Activated CD4-positive, alpha-beta T cell treated with anti-CD3 and anti-CD28 coated beads, Interleukin-10, Interleukin-2, amounts not matched to agents 100 ng/mL and 50 ng/mL, durations not matched to agents 16 hours and 8 hours (primary cell): ENCODE measurements at regions not wholly inside any gene's neighbourhood (a gene's known extent, or its start where the extent isn't known, plus 50 kb on each side); places are given as distances from the start of the nearest gene placed in this dataset.

Source experiments
- DNase-seq: peaks from one replicate; pipeline ENCODE4 v3.0.0-alpha.2; 2020

- DNase-seq, result no peak
These were observed 425.3 kb downstream of the SPRY1 start for GRCh38 chr4:123821861-123822260.

GRCh38 chr4:123822353-123822752 is 425.8 kb downstream of the SPRY1 start:
- DNase-seq, result no peak

GRCh38 chr4:123823244-123823643 is 426.6 kb downstream of the SPRY1 start:
- no peak for DNase-seq

DNA sequence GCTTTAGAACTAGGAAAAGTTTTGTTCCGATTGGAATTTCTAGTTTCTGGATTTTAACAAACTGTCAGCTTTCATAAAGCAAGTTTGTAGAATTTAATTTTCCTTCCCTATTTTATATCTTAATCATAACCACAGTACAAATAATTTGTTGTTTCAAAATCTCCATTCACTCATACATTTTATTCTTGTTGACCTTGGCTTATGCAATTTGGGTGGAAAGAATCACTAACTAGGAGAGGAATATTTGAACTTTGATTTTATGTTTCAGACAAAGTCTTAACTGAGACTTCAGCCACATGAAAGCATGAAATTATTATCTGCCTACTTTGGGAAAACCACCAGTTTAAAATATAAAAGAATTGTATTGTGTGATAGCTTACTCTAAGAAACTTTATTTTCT is 427.9 kb downstream of the SPRY1 start:
- DNase-seq, result no peak

- no peak for DNase-seq
These were observed 429.1 kb downstream of the SPRY1 start for GRCh38 chr4:123825596-123826291.

GRCh38 chr4:123826896-123827295 is 430.3 kb downstream of the SPRY1 start:
- DNase-seq, result no peak

DNA sequence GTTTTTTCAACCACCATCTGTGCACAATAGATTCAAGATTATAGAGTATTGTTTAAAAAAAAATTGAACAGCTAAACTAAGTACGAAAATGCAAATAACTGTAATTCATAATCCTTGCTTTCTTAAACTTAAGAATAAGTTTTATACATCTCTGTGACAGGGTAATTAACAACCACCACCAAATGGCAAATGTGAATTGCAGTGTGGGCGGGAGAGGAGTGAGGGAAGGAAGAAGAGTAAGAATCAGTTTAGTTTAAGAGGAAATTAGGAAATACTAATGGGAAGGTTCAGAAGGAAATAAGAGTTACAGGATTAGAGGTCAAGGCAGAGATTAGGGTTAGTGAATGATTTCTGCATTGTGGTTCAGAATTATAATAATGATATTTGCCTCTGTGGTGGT is 430.9 kb downstream of the SPRY1 start:
- DNase-seq, result no peak

- DNase-seq, result no peak
These were observed 434.3 kb downstream of the SPRY1 start for GRCh38 chr4:123830930-123831329.

GRCh38 chr4:123832173-123833026 is 435.8 kb downstream of the SPRY1 start:
- DNase-seq, result no peak

DNA sequence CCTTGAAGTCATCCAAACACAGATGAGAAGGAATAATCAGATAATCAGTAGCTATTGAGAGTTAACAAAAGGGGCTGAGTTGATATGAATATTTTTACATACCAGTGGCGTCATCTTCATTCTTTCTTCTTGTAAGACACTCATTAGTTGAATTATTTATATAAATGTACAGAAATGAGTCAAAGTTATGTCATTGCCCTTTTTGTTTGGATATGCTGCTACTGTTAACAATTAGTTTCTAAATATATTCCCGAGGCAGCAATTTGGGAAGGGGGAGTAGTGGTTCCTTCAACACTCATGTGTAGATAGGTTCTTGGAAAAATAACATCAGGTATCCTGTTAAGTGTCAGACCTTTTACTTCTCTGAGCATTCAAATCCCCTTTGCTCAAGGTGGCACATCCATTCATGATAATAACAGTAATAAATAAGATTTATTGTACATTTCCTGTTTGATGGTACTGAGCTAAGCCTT is 436.6 kb downstream of the SPRY1 start:
- DNase-seq, result no peak

- DNase-seq, result no peak
These were observed 439.4 kb downstream of the SPRY1 start for GRCh38 chr4:123835831-123836590.

- no peak for DNase-seq
These were observed 440.4 kb downstream of the SPRY1 start for GRCh38 chr4:123836851-123837595.

DNA sequence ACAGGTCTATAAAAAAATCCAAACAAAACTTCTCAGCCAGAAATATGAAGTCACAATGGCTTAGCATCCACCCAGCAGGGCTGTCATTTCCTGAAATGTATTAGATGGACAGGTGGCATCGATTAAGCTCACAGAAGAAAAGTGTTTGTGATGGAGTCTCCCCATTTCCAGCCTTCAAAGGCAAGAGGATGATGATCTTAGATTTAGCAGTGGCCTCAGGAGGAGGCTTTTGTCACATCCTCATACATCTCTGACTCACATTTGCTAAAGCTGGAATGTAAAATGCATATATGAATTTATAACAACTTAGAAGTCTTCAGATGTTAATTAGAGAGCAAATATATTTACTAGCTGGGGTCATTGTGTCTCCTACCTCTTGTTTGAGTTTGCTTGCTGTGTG is 441.9 kb downstream of the SPRY1 start:
- DNase-seq, result no peak

DNA sequence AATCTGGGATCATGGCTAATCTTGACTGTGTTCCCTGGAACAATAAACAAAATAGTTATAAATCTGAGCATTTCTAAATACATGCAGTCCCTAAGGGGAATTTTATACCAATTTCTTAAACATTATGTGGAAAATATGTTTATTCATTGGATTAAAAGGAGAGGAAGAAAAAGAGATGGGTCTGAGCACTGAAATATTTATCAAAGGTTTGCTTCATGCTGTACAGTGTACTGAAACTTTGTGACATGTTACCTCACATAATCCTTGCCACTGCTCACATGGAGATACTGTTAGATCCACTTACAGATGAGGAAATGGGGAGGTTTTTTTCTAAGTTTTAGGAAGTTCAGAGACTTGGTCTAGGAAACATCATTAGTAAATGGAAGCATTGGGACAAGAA is 443.6 kb downstream of the SPRY1 start:
- no peak for DNase-seq

GRCh38 chr4:123841447-123842121 is 445.0 kb downstream of the SPRY1 start:
- no peak for DNase-seq

DNA sequence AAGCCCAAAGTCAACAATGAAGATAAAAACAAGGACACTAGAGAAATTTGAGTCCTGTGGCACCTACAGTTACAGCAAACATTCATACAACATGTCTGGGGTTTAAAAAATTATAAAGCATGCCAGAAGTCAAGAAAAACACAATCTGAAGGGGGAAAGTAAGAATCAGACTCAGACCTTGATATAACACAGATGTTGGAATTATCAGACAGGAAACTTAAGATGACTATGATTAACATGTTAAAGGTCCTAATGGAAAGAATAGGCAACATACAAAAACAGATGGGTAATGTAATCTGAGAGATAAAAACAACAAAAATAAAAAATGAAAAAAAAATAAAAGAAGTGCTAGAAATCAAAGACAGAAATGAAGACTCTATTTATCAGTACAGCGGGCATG is 446.5 kb downstream of the SPRY1 start:
- no peak for DNase-seq

DNA sequence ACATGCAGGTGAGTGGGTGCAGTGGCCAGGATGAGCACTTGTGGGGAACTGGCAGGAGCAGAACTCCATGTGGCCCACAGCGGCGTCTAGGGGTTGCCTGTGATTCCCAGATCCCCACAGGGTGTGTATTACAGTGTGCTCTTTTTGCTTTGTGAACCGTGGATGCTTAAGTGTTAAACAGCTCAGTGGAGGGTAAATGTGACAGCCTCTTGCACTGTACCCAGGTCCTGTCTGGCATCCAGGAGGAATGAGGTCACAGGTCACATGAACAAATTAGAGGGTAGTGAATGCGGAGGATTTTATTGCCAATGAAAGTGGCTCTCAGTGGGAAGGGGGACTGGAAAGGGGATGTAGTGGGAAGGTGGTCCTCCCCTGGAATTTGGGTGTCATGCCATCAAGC is 447.8 kb downstream of the SPRY1 start:
- DNase-seq, result no peak

DNA sequence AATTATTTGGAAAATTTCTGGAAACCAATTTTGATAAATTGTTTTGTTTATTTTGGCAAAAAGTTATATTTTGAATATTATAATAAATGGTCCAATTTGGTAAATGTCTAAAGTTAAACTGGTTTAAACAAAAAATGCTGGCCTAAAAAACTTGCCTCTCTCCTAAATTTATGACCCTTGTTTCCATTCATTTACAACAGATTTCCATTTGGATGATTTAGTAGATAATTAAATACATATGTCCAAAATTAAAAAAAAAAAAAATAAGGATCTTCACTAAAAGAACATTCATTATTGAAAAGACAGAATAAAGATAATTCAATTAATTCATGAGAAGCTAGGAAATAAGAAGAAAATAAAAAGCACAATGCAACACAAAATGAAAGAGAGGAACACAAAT is 449.5 kb downstream of the SPRY1 start:
- DNase-seq, result no peak

DNA sequence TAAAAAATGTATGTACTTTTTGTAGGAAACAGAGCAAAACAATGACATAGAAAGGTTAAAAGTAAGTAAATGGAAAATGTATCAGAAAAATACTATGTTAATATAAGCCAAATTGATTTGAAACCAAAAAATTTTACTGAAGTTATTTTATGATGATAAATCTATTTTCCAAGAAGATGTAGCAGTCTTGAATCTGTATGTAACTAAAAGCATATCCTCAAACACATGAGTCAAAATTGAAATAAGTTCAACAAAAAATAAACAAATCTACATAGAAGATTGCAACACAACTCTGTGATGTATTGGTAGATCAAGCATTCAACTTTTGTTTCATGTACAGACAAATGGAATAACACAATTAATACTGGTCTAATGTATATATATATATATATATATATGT is 450.0 kb downstream of the SPRY1 start:
- no peak for DNase-seq

GRCh38 chr4:123848606-123849005 is 452.0 kb downstream of the SPRY1 start:
- no peak for DNase-seq

DNA sequence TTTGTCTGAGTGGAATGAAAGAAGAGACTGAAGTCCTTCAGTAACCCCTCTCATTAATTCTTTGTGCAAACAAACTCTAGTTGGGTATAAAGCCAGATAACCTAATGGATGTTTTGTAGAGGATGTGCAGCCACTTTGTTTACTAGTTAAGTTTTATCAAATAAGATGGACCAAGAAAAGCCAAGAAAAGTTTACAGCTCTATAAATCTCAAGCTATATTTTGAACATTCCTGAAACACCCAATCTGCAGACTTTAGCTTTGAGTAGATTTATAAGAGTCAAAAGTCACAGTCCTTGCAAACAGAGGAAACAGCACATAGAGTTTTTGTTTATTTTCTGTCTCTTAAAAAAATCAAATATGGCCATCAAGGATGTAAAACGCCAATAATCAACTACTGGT is 452.9 kb downstream of the SPRY1 start:
- DNase-seq, result no peak

GRCh38 chr4:123851521-123851920 is 454.9 kb downstream of the SPRY1 start:
- DNase-seq, result no peak
